LNCAP (cell line): ENCODE measurements at regions not wholly inside any gene's neighbourhood (a gene's known extent, or its start where the extent isn't known, plus 50 kb on each side); places are given as distances from the start of the nearest gene placed in this dataset.

Source experiments
- TF ChIP-seq, protein P1 (sequence below): fragments of 450-650 bp; IDR thresholded peaks from 2 replicates; pipeline ENCODE4 v1.5.1; 2017; ENCODE audit warnings: mild to moderate bottlenecking

DNA sequence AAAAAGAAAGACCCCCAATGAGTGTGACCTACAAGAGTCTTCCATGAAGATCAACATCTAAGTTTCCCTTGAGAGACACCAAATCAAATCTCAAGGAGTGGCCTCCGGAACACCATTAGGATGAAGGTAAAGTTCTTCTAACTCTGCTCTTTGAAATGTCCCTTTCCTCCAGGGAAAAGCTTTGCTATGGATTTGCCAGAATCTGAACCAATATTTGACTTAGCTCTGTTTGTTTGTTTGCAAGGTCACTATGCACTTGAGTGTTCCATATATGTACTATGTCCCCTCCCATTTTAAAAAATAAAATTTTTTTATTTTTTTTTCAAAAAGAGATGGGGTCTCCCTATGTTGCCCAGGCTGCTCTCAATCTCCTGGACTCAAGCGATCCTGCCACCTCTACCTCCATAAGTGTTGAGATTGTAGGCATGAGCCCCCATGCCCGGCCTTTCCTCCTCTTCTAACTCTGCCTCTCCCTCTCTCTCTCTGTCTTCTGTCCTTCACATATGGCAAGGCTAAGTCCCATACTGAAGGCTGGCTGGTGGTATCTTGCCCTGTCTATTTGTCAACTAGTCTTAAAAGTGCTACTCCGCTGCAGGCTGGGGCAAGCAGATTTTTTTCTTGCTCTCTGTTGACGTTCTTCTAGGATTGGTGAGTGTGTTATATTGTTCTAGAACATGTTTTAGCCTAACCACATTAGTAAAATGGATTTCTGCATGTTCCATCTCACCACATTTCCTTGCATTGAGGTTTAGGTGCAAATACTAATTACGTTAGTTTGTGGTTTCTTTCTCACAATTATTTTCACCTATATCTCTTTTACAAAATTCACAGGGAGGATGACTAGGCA, 276.7 kb upstream of the DYNLRB2 start:
- TF ChIP-seq, protein P1, sequence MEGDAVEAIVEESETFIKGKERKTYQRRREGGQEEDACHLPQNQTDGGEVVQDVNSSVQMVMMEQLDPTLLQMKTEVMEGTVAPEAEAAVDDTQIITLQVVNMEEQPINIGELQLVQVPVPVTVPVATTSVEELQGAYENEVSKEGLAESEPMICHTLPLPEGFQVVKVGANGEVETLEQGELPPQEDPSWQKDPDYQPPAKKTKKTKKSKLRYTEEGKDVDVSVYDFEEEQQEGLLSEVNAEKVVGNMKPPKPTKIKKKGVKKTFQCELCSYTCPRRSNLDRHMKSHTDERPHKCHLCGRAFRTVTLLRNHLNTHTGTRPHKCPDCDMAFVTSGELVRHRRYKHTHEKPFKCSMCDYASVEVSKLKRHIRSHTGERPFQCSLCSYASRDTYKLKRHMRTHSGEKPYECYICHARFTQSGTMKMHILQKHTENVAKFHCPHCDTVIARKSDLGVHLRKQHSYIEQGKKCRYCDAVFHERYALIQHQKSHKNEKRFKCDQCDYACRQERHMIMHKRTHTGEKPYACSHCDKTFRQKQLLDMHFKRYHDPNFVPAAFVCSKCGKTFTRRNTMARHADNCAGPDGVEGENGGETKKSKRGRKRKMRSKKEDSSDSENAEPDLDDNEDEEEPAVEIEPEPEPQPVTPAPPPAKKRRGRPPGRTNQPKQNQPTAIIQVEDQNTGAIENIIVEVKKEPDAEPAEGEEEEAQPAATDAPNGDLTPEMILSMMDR = no peak

DNA sequence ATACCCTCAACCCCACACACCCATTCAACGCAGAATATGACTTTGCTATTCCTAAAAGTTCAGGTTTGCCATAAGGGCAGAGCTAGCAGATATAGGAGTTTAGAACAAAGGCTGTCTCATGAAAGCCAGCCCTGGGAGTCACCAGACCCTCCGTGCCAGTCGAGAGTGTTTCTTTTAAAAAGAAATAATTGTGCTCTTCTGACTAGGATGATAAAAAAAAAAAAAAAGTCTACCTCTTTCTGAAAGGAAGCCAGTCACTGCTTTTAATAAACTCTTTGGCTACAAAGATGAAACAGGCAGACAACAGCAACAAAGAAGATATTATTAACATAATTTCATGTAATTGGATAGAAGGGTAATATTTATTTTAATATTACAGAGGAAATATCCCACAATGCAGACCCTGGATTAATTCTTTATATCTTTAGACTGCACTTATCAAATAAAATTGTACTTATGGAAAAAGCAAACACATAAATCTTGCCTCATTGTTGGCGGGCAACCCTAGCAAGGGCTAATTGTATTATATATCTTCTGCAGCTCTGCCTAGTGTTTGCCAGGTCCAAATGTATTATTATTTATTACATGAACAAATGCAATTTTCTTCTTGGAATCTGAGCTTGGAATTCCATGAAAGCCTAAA, 277.5 kb upstream of the DYNLRB2 start:
- TF ChIP-seq, protein P1 = no peak

DNA sequence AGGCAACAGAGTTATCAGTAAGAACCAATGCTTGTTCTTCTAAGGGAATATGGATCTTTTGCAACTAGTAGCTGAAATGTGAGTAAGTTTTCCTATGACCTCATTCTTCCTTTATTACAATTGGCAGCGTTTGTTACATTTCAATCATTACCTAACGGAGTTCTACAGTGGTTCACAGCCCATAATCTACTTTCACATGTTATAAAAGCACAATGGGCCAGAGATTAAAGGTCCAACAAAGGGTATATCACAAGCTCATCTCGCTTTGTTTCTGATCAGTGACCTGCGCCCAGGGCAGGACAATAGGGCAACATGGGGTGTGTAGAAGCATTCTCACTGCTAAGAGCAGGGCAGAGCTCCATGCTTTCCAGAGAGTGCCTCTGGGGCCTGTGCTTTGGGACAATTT, 279.9 kb upstream of the DYNLRB2 start:
- TF ChIP-seq, protein P1 = no peak

DNA sequence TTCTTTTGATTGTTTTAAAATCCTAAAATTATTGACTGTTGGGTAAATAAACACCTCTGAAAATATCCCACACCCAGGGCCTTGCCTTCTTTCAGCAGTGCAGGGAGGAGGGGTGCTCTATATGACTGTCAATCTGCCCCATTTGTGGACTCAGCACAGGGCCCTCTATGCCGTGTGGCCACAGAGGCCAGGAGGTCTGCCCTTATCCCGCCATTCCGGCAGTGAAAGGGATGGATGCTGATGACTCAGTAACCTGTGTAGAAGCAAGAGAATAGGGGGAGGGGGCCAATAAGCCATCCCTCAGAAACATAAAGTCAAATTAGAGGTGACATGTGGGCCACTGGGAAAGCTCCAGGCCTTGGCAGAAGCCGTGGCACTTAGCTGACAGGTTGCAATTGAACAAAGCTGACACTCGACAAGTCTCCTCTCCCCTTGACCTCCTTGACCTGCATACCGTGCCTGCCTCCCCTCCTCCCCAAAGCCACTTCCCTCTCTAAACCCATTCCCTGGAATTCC, 281.4 kb upstream of the DYNLRB2 start:
- TF ChIP-seq, protein P1 = no peak

DNA sequence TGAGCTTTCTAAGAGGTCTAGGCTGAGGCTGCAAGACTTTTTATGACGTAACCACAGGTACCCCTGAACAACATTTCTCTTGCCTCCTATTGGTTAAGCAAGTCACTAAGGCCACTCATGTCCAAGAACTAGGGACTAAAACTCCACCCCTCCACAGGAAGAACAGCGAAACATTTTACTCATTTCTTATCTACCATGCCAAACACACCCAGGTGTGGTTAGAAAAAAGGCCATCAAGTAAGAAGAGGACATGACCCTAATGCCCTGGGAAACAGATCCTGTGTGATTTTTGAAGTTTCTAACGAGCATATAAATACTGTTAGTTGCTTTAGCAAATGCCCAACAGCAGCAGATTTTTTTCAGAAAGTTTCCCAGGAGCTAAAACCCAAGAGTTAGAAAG, 282.4 kb upstream of the DYNLRB2 start:
- TF ChIP-seq, protein P1 = no peak

DNA sequence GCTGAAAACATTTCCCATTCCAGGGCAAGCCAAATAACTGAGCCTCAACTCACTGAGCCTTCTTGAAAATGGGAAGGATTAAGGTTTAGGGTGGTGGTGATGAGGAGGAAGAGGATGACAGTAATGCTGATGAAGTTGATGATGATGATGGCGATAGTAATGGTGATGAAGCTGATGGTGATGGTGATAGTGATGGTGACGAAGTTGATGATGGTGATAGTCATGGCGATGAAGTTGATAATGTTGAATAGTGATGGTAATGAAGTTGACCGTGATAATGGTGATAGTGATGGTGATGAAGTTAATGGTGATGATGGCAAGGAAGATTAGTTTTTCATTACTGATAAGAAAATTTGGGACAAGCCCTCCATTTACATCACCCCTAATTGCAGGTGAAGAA, 285.8 kb upstream of the DYNLRB2 start:
- TF ChIP-seq, protein P1 = no peak

DNA sequence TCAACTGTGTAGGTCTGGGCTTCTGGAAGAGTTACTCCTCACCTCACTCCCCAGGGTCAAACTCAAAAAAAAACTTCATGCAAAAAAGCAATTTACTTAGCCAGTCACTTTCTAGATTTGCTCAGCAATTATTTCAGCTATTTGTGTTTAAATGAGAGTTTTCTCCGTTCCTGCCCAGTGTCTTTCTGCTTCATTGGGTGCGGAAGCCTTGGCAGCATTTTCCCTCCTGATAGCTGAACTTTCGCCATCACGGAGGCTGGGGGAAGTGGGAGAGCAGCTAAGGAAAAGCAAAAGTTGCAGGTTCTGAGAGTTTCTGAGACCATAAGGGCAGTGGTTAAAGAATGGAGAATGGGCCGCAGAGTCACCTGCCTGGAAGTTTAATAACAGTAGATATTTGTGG, 287.1 kb upstream of the DYNLRB2 start:
- TF ChIP-seq, protein P1 = no peak
